Smooth muscle cell (in vitro differentiated cells): ENCODE measurements at regions not wholly inside any gene's neighbourhood (a gene's known extent, or its start where the extent isn't known, plus 50 kb on each side); places are given as distances from the start of the nearest gene placed in this dataset.

ENCODE experiments used
- DNase-seq: peaks from one replicate; lab custom pipeline; 2025; ENCODE audit not compliant: unreplicated experiment; lab: John Stamatoyannopoulos, UW
- H2AFZ ChIP-seq: fragments of 200-600 bp; sonication (generic); 2 replicates; pipeline ENCODE4 v1.6.0; 2016; ENCODE audit warnings: antibody characterized with exemption, low read depth, mild to moderate bottlenecking
- H3F3A ChIP-seq: fragments of 200-600 bp; sonication (generic); 2 replicates; pipeline ENCODE4 v1.6.0; 2017; ENCODE audit warnings: antibody characterized with exemption, low read depth
- H3K27ac ChIP-seq: fragments of 200-600 bp; sonication (generic); 2 replicates; pipeline ENCODE4 v1.5.1; 2016; ENCODE audit warnings: low read depth, mild to moderate bottlenecking
- H3K27me3 ChIP-seq: fragments of 200-600 bp; sonication (generic); 2 replicates; pipeline ENCODE4 v1.6.1; 2016; ENCODE audit warnings: low read depth, mild to moderate bottlenecking
- H3K36me3 ChIP-seq: fragments of 200-600 bp; sonication (generic); 2 replicates; pipeline ENCODE4 v1.5.1; 2016; ENCODE audit warnings: low read depth
- H3K4me1 ChIP-seq: fragments of 200-600 bp; sonication (generic); 2 replicates; pipeline ENCODE4 v1.5.1; 2016; ENCODE audit warnings: low read depth
- H3K4me2 ChIP-seq: fragments of 200-600 bp; sonication (generic); 2 replicates; pipeline ENCODE4 v1.6.0; 2016; ENCODE audit warnings: mild to moderate bottlenecking
- H3K4me3 ChIP-seq: fragments of 200-600 bp; sonication (generic); 2 replicates; pipeline ENCODE4 v1.5.1; 2016; ENCODE audit warnings: mild to moderate bottlenecking
- H3K79me2 ChIP-seq: fragments of 200-600 bp; sonication (generic); 2 replicates; pipeline ENCODE4 v1.6.0; 2016; ENCODE audit warnings: low read depth, mild to moderate bottlenecking
- H3K9ac ChIP-seq: fragments of 200-600 bp; sonication (generic); 2 replicates; pipeline ENCODE4 v1.6.0; 2016; ENCODE audit warnings: low read depth
- H3K9me3 ChIP-seq: fragments of 200-600 bp; sonication (generic); replicated peaks from 2 replicates; pipeline ENCODE4 v1.5.1; 2016; ENCODE audit warnings: low read depth
- H4K20me1 ChIP-seq: fragments of 200-600 bp; sonication (generic); 2 replicates; pipeline ENCODE4 v1.6.0; 2016; ENCODE audit warnings: low read depth
- CTCF ChIP-seq: fragments of 200-600 bp; sonication (generic); IDR thresholded peaks from 2 replicates; pipeline ENCODE4 v1.5.1; 2017; ENCODE audit warnings: borderline replicate concordance, mild to moderate bottlenecking, antibody characterized with exemption; ENCODE audit not compliant: insufficient read depth, poor library complexity, severe bottlenecking
- WGBS: methylation state at CpG from one replicate; pipeline ENCODE4 v1.1.7; 2016; ENCODE audit warnings: low lambda C conversion rate; 5-methylcytosine and 5-hydroxymethylcytosine counted together

DNA sequence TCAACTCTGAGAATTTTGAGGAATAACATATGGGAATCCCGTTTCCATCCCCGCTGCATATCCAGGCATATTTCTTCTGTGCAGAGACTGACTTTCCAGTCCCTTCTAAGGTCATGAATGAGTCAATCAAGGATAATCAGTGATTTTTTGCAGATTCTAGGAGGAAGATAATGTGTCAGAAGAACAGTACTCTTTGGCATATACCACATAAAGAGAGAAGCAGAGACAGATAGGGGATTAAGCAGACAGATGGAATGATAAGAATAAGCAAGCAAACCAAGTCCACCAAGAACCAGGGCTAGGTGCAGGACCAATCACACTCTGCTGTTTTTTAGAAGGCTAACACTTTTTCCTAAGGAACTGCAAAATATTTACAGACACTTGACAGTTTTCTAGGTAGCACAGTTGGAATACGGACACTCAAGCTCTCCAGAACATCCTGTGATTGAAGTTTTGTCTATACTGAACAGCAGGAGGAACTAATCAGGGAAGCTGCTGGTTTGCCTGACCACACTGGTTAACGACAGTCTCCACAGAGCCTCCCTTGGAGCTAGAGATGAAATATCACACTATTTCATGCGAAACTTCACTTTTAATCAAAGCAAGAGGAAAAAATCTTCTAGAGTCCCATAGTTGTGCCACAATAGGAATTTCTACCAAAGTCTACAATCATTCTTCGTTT lies 450.0 kb upstream of the KCNMB2 start:
- H3K27ac ChIP-seq = no peak overlapping the region
- no peaks in the 10 kb centered on the region for H3K79me2 ChIP-seq
- H3K9me3 ChIP-seq = no peaks in the 10 kb centered on the region
- no peak overlapping the region for H3K4me3 ChIP-seq
- H3F3A ChIP-seq = peaks cover 8% of the 10 kb centered on the region
- WGBS = 75% methylated on average over 6 of the region's 6 CpGs
- H3K27me3 ChIP-seq = no peaks in the 10 kb centered on the region
- H3K36me3 ChIP-seq = no peaks in the 10 kb centered on the region
- DNase-seq = no peak
- no peak overlapping the region for H3K9ac ChIP-seq
- peaks cover 35% of the 10 kb centered on the region for H3K4me1 ChIP-seq
- H2AFZ ChIP-seq = peak overlapping the region; percentile 97
- H3K4me2 ChIP-seq = peak overlapping the region; percentile 79
- H4K20me1 ChIP-seq = no peaks in the 10 kb centered on the region
- TF ChIP-seq CTCF = no peak

DNA sequence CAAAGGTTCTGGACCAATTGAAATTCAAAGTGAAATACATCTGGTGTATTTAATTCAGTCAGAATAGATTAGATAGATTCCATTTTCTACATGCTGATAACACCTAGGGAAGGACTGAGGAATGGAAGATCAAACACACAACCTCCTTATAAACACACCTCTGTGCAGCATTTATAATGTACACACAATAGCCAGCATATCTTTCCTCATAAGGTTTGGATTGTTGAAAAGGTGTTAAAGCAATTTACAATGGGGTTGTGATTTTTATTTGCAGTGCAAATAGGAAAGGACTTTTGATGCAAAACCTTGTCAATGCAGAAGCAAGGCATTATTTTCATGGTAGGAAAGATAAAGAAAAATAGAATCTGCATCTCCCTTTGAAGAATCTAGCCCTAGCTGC lies 448.9 kb upstream of the KCNMB2 start:
- no peak for DNase-seq
- peaks cover 8% of the 10 kb centered on the region for H3F3A ChIP-seq
- H3K27ac ChIP-seq = no peak overlapping the region
- no peak overlapping the region for H3K4me2 ChIP-seq
- H3K27me3 ChIP-seq = no peaks in the 10 kb centered on the region
- no peak overlapping the region for H3K9ac ChIP-seq
- H3K36me3 ChIP-seq = no peaks in the 10 kb centered on the region
- no peak overlapping the region for H3K4me3 ChIP-seq
- no peaks in the 10 kb centered on the region for H3K9me3 ChIP-seq
- no peaks in the 10 kb centered on the region for H3K79me2 ChIP-seq
- TF ChIP-seq CTCF = no peak
- H4K20me1 ChIP-seq = no peaks in the 10 kb centered on the region
- H3K4me1 ChIP-seq = peaks cover 27% of the 10 kb centered on the region
- no peak overlapping the region for H2AFZ ChIP-seq

- H3K4me2 ChIP-seq = no peak overlapping the region
- H3K27ac ChIP-seq = no peak overlapping the region
- no peaks in the 10 kb centered on the region for H3K9me3 ChIP-seq
- H4K20me1 ChIP-seq = no peaks in the 10 kb centered on the region
- H3K4me3 ChIP-seq = no peak overlapping the region
- H3K36me3 ChIP-seq = no peaks in the 10 kb centered on the region
- WGBS = 34% methylated on average over 1 of the region's 1 CpG
- no peak for TF ChIP-seq CTCF
- no peaks in the 10 kb centered on the region for H3K79me2 ChIP-seq
- H3K27me3 ChIP-seq = no peaks in the 10 kb centered on the region
- H3K4me1 ChIP-seq = peaks cover 21% of the 10 kb centered on the region
- peaks cover 8% of the 10 kb centered on the region for H3F3A ChIP-seq
- DNase-seq = no peak
- H3K9ac ChIP-seq = no peak overlapping the region
- peak overlapping the region; percentile 5 for H2AFZ ChIP-seq
Measured at GRCh38 chr3:178088963-178089362, 447.3 kb upstream of the KCNMB2 start.

- H4K20me1 ChIP-seq = no peaks in the 10 kb centered on the region
- H3K4me2 ChIP-seq = no peak overlapping the region
- H3K27me3 ChIP-seq = no peaks in the 10 kb centered on the region
- H3K9ac ChIP-seq = no peak overlapping the region
- no peak overlapping the region for H3K4me3 ChIP-seq
- H2AFZ ChIP-seq = no peak overlapping the region
- no peak overlapping the region for H3K27ac ChIP-seq
- H3K9me3 ChIP-seq = no peaks in the 10 kb centered on the region
- 95% methylated on average over 1 of the region's 1 CpG for WGBS
- H3F3A ChIP-seq = peaks cover 4% of the 10 kb centered on the region
- no peaks in the 10 kb centered on the region for H3K36me3 ChIP-seq
- DNase-seq = no peak
- TF ChIP-seq CTCF = no peak
- H3K4me1 ChIP-seq = peaks cover 3% of the 10 kb centered on the region
- H3K79me2 ChIP-seq = no peaks in the 10 kb centered on the region
Measured at GRCh38 chr3:178090899-178091298, 445.3 kb upstream of the KCNMB2 start.
